DND-41 (cell line): ENCODE measurements at regions not wholly inside any gene's neighbourhood (a gene's known extent, or its start where the extent isn't known, plus 50 kb on each side); places are given as distances from the start of the nearest gene placed in this dataset.

Experiments
- EZH2 ChIP-seq: IDR thresholded peaks from 3 replicates; pipeline ENCODE4 v1.6.1; 2012; ENCODE audit warnings: borderline replicate concordance, low read depth, mild to moderate bottlenecking, moderate library complexity, low read length, inconsistent platforms; ENCODE audit not compliant: severe bottlenecking
- TF ChIP-seq, protein P1 (sequence below): IDR thresholded peaks from 2 replicates; pipeline ENCODE4 v1.5.1; 2012; ENCODE audit warnings: borderline replicate concordance, low read length, moderate library complexity, mild to moderate bottlenecking; ENCODE audit not compliant: poor library complexity, severe bottlenecking; ENCODE audit errors: extremely low read depth

- TF ChIP-seq, protein P1, sequence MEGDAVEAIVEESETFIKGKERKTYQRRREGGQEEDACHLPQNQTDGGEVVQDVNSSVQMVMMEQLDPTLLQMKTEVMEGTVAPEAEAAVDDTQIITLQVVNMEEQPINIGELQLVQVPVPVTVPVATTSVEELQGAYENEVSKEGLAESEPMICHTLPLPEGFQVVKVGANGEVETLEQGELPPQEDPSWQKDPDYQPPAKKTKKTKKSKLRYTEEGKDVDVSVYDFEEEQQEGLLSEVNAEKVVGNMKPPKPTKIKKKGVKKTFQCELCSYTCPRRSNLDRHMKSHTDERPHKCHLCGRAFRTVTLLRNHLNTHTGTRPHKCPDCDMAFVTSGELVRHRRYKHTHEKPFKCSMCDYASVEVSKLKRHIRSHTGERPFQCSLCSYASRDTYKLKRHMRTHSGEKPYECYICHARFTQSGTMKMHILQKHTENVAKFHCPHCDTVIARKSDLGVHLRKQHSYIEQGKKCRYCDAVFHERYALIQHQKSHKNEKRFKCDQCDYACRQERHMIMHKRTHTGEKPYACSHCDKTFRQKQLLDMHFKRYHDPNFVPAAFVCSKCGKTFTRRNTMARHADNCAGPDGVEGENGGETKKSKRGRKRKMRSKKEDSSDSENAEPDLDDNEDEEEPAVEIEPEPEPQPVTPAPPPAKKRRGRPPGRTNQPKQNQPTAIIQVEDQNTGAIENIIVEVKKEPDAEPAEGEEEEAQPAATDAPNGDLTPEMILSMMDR: no peak
- no peak for TF ChIP-seq EZH2
These were observed 328.3 kb downstream of the GPAT3 start for GRCh38 chr4:83864097-83864817.
